Progenitor cell of endocrine pancreas (in vitro differentiated cells): ENCODE measurements at regions not wholly inside any gene's neighbourhood (a gene's known extent, or its start where the extent isn't known, plus 50 kb on each side); places are given as distances from the start of the nearest gene placed in this dataset.
"Not testable (repeated sequence)": the region's sequence is repeated elsewhere in the genome, so short reads cannot be mapped to it uniquely, and the experiment has no call there.

ENCODE experiments used
- DNase-seq: peaks from one replicate; pipeline ENCODE4 v3.0.0; 2021; ENCODE audit warnings: low spot score; ENCODE audit not compliant: unreplicated experiment
- H3K27ac Mint-ChIP-seq: 2 replicates; pipeline ENCODE4 v1.8.0; 2021; ENCODE audit warnings: mild to moderate bottlenecking, moderate library complexity, mixed read lengths
- H3K27me3 Mint-ChIP-seq: 2 replicates; pipeline ENCODE4 v1.8.0; 2021; ENCODE audit warnings: mixed read lengths
- H3K36me3 Mint-ChIP-seq: 2 replicates; pipeline ENCODE4 v1.8.0; 2022; ENCODE audit warnings: mixed read lengths; ENCODE audit not compliant: insufficient read depth
- H3K4me1 Mint-ChIP-seq: 2 replicates; pipeline ENCODE4 v1.8.0; 2021; ENCODE audit warnings: low read depth, mixed read lengths
- H3K4me3 Mint-ChIP-seq: 2 replicates; pipeline ENCODE4 v1.8.0; 2021; ENCODE audit warnings: low read depth, mild to moderate bottlenecking, moderate library complexity, mixed read lengths
- H3K9me3 Mint-ChIP-seq: 2 replicates; pipeline ENCODE4 v1.8.0; 2021; ENCODE audit warnings: low read depth, mixed read lengths
- TF ChIP-seq, protein P1 (sequence below): fragments of 200-600 bp; sonication (generic); IDR thresholded peaks from one replicate; pipeline ENCODE4 v1.5.0; 2021; ENCODE audit warnings: antibody characterized with exemption, mild to moderate bottlenecking; ENCODE audit not compliant: unreplicated experiment

DNA sequence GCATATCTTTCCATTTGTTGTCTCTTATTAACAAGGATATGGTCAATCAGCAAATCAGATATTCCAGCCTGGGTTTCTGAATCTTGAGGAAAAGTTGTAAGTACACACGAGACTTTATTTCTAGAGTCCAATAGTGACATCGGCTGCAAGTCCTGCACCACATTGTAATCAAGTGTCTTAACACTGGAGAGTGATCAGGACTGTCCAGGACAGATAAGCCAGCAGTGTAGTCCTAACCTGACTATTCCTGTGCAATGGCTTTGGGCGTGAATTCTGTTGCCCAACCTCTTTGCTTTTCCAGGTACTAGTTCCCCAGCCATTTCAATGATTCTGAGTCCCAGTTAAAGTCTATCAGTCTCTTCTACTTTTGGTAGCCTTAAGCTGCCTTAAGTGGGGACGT lies 395.0 kb downstream of the PCDH10 start:
- TF ChIP-seq, protein P1, sequence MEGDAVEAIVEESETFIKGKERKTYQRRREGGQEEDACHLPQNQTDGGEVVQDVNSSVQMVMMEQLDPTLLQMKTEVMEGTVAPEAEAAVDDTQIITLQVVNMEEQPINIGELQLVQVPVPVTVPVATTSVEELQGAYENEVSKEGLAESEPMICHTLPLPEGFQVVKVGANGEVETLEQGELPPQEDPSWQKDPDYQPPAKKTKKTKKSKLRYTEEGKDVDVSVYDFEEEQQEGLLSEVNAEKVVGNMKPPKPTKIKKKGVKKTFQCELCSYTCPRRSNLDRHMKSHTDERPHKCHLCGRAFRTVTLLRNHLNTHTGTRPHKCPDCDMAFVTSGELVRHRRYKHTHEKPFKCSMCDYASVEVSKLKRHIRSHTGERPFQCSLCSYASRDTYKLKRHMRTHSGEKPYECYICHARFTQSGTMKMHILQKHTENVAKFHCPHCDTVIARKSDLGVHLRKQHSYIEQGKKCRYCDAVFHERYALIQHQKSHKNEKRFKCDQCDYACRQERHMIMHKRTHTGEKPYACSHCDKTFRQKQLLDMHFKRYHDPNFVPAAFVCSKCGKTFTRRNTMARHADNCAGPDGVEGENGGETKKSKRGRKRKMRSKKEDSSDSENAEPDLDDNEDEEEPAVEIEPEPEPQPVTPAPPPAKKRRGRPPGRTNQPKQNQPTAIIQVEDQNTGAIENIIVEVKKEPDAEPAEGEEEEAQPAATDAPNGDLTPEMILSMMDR = no peak
- no peaks in the 10 kb centered on the region for H3K4me1 Mint-ChIP-seq
- DNase-seq = no peak
- no peak overlapping the region for H3K4me3 Mint-ChIP-seq
- no peaks in the 10 kb centered on the region for H3K36me3 Mint-ChIP-seq
- H3K9me3 Mint-ChIP-seq = no peaks in the 10 kb centered on the region
- no peak overlapping the region for H3K27ac Mint-ChIP-seq
- H3K27me3 Mint-ChIP-seq = no peaks in the 10 kb centered on the region

DNA sequence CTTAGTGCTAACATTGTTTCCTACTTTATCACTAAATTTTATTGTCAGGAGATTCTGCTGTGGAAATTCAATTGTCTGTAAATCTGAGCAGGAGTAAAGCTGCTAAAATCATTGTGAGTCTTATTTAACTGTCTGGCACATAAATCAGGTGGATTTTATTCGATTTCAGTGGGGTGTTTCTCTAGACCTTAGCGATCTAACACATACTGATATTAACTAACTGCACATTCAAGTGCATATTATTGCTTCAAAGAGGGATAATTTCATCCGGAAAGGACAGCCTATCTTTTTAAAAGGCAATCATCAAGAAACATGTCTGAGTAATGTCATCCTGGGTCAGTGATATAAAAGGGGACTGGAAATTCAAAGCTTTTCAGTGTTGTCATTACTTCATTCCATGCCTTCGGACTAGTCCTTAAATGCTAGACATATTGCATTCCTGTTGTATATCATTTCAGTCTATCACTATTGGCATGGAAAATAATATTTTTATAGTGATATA lies 388.7 kb downstream of the PCDH10 start:
- no peak overlapping the region for H3K27ac Mint-ChIP-seq
- no peak for DNase-seq
- no peak overlapping the region for H3K4me3 Mint-ChIP-seq
- no peaks in the 10 kb centered on the region for H3K36me3 Mint-ChIP-seq
- H3K27me3 Mint-ChIP-seq = no peaks in the 10 kb centered on the region
- no peaks in the 10 kb centered on the region for H3K4me1 Mint-ChIP-seq
- H3K9me3 Mint-ChIP-seq = peaks cover 5% of the 10 kb centered on the region
- TF ChIP-seq, protein P1 = no peak

DNA sequence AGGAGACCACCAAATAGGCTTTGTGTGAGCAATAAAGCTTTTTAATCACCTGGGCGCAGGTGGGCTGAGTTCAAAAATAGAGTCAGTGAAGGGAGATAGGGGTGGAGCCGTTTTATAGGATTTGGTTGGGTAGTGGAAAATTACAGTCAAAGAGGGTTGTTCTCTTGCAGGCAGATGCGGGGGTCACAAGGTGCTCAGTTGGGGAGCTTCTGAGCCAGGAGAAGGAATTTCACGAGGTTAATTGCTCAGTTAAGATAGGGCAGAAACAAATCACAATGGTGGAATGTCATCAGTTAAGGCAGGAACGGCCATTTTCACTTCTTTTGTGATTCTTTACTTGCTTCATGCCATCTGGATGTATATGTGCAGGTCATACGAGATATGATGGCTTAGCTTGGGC lies 385.1 kb downstream of the PCDH10 start:
- not testable (repeated sequence) for H3K27me3 Mint-ChIP-seq, H3K4me3 Mint-ChIP-seq, H3K27ac Mint-ChIP-seq, H3K4me1 Mint-ChIP-seq, H3K9me3 Mint-ChIP-seq, H3K36me3 Mint-ChIP-seq, DNase-seq

DNA sequence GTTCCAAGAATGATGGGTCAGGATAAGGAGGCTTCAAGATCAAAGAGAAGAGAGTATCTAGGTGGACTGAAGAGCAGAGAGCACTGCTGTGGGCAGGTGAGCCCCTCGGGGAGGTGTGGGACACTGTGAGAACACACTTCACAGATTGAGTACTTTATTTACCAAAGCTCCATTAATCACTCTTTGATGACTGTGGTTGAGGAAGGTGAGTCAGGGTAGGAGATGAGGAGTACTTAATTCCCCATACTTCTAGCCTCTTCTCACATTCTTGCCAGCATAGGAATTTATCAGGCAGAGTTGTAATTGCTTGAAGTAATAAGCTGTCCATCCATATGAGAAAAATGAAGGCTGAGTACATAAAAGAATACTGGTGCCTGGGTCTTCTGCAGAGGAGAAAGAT lies 375.3 kb downstream of the PCDH10 start:
- DNase-seq = no peak
- Mint-ChIP-seq H3K4me1 (no peaks in the 10 kb centered on the region), H3K4me3 (no peak overlapping the region), H3K27ac (no peak overlapping the region), H3K9me3 (no peaks in the 10 kb centered on the region), H3K27me3 (no peaks in the 10 kb centered on the region), H3K36me3 (no peaks in the 10 kb centered on the region)
- TF ChIP-seq, protein P1 = no peak

DNA sequence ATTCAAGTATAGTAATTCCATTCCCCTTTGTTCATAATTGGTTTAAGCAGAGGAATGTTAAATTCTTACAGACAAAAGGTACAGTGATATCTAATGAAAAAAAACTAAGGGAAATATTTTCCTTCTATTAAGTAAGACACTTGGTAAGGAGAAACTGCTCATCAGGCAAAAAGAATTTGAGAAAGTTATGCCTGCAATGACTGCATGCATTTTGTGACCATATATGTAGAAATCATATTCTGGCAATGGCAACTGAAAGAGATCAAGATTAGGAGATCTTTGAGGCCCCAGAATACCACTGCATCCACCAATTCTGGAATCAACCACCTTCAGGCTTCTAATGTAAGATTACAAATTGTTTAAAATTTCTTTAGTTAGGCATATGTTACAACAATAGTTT lies 364.8 kb downstream of the PCDH10 start:
- no peaks in the 10 kb centered on the region for H3K36me3 Mint-ChIP-seq
- DNase-seq = no peak
- H3K4me1 Mint-ChIP-seq = no peaks in the 10 kb centered on the region
- no peak overlapping the region for H3K4me3 Mint-ChIP-seq
- TF ChIP-seq, protein P1 = no peak
- H3K27me3 Mint-ChIP-seq = no peaks in the 10 kb centered on the region
- H3K27ac Mint-ChIP-seq = no peak overlapping the region
- H3K9me3 Mint-ChIP-seq = peaks cover 19% of the 10 kb centered on the region

DNA sequence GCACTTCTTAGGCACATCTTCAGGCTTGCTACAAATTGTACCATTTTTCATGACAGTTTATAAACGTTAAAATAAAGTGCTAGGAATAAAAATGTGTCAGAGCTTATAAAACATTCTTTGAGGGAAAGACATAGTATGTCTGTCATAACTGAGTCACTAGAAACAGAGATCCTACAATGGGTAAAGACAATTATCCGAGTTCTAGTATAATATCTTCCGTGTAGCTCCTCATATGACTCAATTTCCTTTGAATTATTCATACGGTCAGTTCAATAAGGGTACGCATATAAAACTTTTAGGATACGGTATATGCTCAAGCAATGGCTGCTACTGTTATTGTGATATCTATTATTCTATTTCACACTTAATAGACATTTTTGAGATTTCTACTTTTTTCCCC lies 349.1 kb downstream of the PCDH10 start:
- no peak overlapping the region for H3K27ac Mint-ChIP-seq
- no peak overlapping the region for H3K4me3 Mint-ChIP-seq
- no peaks in the 10 kb centered on the region for H3K4me1 Mint-ChIP-seq
- H3K27me3 Mint-ChIP-seq = no peaks in the 10 kb centered on the region
- TF ChIP-seq, protein P1 = no peak
- no peak for DNase-seq
- no peaks in the 10 kb centered on the region for H3K36me3 Mint-ChIP-seq
- peaks cover 3% of the 10 kb centered on the region for H3K9me3 Mint-ChIP-seq
